ENCODE measurements at regions not wholly inside any gene's neighbourhood (a gene's known extent, or its start where the extent isn't known, plus 50 kb on each side); places are given as distances from the start of the nearest gene placed in this dataset.

DNA sequence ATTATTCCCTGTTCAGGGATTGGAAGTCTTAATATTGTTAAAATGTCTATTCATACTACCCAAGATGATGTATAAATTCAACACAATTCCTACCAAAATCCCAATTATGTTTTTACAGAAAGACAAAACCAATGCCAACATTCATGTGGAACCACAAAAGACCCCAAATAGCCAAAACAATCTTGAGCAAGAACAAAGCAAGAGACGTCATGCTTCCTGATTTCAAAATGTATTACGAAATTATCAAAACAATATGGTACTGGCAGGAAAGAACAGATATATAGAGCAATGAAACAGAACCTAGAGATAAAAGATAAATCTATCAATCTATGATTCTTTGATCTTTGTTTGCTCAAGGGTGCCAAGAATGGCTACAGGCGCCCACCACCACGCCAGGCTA is 237.9 kb downstream of the TAF11L14 start:
- intact Hi-C loops (cut with DNase I), result no loop called here
- no peak for DNase-seq

DNA sequence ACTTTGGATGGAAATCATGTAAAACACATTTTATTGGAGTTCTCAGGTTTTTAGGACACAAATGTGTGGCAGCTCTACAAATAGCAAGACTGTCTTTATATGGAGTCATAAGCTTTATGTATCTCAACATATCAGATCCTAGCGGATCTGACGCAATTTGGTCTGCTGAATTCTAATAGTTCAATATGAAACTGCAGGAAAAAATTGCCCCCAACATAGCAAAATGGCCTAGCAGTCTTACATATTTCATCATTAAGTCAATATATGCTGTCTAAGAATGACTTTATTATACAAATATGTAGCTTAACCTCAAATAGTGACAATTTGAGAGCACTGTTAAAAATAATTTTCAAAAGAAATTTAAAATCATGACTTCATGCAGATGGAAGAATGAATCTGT is 244.3 kb downstream of the TAF11L14 start:
- intact Hi-C loops (cut with DNase I), result no loop called here

DNA sequence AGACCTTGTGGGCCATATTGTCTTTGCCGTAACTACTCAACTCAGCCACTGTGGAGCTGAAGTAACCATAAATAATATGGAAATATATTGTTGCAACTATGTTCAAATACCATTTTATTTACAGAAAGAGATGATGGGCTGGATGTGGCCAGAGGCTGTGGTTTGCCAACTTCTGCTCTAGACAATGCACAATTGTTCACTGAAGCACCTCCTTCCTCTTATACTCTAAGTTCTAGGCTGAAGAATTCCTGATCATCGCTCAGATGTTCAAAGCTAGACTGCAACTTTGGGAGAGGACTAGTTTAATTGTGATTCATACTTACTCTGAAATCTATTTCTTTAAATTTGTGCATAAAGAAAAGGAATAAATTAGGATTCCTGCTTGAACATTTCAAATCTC is 245.0 kb downstream of the TAF11L14 start:
- no peak for DNase-seq
- intact Hi-C loops (cut with DNase I), result no loop called here

More for the DNA sequence above, 244.3 kb downstream of the TAF11L14 start:
- no peak for DNase-seq

DNA sequence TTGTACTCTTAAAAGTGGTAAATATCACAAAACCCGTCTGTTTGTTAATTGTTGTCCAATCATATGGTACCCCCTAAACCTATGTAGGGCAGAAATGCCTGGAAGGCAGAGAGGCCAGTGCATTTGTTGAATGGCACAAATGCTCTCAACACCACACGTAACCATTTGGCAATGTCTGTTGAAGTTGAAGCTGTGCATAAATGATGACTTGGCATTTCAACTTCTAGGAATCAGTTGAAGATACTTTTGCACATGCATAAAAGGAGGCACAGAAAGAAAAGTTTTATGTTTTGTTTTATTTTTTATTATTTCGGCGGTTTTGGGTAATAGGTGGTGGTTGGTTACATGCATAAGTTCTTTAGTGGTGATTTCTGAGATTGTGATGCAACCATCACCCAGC is 246.6 kb downstream of the TAF11L14 start:
- intact Hi-C loops (cut with DNase I), result no loop called here
- DNase-seq, result no peak

DNA sequence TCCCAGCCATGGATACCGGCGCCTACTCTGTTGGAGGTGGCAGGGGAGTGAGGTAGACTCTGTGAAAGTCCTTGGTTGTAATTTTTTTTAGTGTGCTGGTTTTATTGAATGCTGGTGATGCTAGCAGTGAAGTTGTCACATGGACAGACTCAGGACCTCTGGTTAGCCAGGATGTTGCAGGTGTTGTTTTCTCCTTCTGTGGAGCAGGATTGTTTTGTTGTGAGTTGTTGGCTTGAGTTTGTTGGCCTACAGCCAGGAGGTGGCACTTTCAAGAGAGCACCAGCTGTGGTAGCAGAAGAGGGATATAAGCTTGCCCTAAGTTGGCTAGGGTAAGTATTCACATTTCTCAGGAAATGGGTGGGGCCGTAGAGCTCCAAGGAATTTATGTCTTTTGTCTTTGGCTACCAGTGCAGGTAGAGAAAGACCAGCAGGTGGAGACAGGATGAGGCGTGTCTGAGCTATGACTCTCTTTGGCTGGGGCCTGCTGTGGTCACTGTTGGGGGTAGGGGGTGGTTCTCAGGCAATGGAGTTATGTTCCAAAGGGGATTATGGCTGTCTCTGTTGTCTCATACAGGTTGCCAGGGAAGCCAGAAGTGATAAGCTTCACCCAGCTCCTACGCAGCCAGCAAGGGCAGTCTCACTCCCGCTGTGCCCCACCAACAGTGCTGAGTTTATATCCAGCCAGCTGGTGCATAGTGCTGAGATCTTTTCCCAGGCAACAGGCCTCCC is 248.7 kb downstream of the TAF11L14 start:
- intact Hi-C loops (cut with DNase I), result no loop called here
- DNase-seq, result no peak

DNA sequence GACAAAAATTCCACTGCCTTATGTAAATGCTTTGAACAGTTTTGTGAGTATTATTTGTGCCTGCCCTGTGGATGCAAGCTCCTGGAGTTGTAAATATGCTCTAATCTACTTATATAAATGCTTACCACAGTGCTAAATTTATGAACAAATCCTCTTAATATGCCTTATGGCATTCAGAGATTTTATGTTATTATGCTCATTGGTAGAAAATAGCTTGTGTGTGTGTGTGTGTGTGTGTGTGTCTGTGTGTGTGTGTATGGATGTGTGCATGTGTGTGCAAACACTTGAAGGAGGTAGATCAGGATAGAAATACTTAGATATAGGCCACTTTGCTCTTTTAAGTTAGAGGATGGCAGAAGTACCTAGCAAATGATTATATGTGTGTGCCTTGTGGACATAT is 253.9 kb downstream of the TAF11L14 start:
- DNase-seq, result no peak
- intact Hi-C loops (cut with DNase I), result no loop called here

DNA sequence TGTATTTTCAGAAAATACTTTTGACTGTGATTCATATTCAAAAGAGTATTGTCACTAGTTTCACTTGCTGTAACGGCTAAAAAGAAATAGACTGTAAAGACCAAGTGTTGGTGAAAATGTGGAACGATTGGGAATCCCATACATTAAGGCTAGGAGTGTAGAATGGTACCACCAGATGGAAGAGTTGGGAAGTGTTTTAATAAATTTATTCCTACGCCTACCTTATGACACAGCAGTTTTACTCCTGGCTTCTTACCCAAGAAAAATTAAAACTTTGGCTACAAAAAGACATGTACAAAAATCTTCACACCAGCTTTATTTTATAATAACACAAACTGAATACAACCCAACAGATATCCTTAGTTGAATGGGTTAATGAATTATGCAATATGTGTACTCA is 256.2 kb downstream of the TAF11L14 start:
- no peak for DNase-seq
- intact Hi-C loops (cut with DNase I), result no loop called here

DNA sequence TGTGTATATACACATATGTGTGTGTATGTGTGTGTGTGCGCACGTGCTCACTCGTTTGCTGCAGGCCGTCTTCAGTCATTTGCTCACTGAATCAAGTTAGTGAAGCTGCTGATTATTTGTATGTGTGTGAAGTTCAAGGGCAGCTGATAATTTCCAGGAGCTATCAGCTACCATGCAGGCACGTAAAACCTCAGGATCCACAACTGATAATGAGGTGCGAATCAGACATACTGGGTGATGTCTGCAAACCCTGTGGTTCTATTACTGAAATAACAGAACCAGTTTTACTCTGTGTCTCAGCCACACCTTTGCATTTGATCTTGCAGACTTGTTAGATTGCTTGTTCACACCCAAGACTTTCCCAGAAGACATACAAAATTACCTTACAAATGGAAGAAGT is 257.6 kb downstream of the TAF11L14 start:
- intact Hi-C loops (cut with DNase I), result no loop called here
- no peak for DNase-seq

DNA sequence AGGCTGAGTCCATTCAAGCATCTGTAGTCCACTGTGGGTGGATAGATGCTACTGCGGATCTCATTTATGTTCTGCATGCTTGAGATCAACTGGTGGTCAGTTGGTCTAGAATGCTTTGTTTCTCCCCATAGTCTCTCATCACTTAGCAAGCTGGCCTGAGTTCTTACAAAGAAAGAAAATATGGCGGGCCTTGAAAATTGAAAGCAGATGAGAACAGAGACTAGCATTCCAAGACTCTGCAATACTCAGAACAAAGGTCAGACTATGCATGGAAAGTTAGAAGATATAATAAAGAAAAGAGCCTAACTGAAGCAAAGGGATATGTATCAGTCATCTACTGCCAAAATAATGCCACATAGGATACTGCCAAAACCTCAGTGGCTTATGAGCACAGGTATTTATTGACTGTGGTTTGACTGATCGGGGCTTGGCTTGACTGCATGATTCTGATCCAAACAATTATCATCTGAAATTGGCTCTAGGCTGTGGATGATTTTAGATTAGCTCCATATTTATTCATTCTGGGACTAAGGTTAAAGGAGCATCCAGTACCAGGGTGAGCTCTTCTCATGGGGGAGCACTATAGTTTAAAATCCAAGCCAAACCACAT is 258.9 kb downstream of the TAF11L14 start:
- intact Hi-C loops (cut with DNase I), result no loop called here
- no peak for DNase-seq

DNA sequence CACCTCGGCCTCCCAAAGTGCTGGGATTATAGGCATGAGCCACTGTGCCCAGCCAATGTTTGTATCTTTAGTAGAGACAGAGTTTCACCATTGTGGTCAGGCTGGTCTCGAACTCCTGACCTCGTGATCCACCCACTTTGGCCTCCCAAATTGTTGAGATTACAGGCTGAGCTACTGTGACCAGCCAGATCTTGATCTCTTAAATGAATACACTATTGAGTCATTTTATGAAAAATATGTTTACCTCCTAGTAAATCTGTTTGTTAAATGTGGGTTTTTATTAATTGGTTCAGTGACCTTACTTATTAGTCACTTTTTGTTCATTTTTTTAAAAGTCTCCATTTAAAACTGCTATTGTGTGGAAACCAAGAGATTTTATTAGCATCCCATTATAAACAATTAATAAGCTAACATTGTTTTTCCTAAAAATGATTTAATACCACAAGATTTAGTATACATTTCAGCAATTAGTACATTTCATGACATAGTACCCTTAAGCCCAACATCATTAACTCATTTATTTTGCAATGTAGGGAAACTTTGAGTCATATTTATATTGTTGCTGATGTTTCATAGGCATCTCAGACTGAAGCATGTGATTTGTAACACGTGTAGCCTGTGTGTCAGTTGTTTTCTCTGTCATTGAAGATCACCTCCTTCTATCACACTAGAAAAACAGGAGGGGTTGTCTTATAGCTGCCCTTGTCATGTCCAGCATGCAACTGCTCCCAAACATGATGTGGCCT is 261.2 kb downstream of the TAF11L14 start:
- DNase-seq, result no peak
- intact Hi-C loops (cut with DNase I), result no loop called here

DNA sequence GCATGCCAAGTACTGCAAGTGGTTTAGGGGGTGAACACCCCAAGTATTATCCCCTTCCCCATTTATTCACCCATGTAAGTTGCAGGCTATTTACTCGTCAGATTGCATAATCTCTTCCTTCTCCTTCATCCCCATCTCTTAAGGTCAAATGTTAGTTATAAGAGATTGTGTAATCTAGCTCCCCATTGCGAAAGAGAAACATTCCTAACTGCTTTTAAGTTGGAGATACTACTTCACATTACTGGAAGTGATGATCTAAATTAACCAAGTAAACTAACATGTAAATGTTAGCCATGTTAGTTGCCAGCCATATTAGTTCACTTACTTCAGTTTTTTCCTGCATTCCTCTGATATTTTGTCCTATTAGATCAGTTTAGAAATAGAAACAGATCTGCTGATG is 262.3 kb downstream of the TAF11L14 start:
- no peak for DNase-seq
- intact Hi-C loops (cut with DNase I), result no loop called here

DNA sequence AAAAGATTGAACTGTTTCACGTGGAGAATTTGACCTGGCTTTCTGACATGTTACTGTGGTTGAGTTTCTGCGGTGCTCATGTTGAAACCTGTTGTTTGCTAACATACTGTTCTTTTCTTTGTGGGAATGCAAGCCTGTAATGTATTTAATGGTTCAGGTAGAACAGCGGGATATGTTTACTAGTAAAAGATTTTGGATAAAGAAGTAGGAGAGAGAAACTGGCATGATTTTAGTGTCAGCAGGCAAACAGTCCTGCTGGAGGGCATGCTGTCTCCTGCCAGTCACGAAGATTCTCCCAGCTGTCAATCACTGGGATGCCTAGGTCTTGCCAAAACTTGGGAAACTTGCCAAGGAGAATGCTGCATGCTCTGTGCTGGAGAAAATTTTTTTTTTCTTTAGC is 263.5 kb downstream of the TAF11L14 start:
- intact Hi-C loops (cut with DNase I), result no loop called here
- DNase-seq, result no peak

DNA sequence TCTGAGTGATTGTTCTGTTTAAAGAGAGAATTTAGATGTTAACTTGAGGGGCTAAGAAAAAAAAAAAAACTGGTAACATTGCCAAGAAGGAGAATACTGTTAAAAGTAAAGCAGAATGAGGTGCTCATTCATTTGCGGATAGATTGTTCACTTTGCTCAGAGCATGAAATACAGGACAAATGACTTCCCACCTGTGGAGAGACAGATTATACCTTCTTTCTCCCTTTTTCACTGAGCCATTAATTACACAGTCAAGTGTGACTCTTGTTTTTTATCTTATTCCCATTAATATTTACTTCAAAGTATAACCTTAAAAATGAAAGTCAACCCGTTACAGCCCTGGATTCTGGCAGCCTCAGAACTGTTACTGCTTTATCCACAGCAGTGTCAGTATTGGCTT is 264.5 kb downstream of the TAF11L14 start:
- intact Hi-C loops (cut with DNase I), result no loop called here
- no peak for DNase-seq

DNA sequence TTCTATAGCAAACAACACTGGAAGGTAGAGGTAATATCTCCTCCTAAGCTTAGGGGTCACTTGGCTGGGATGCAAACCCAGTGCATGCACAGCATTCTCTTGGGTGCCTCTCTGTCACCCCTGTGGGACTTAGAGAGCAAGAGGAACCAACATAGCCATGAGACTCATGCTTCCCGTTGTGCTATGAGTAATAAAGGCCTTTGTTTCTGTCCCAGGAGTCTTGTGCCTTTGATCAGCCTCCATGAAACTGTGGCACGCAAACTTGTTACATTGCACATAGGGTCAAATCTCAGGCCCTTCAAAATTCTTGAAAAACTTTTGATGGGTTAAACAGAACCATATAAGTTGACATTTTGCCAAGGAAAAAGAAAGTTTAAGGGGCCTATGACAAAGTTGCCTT is 272.8 kb downstream of the TAF11L14 start:
- intact Hi-C loops (cut with DNase I), result no loop called here
- no peak for DNase-seq

DNA sequence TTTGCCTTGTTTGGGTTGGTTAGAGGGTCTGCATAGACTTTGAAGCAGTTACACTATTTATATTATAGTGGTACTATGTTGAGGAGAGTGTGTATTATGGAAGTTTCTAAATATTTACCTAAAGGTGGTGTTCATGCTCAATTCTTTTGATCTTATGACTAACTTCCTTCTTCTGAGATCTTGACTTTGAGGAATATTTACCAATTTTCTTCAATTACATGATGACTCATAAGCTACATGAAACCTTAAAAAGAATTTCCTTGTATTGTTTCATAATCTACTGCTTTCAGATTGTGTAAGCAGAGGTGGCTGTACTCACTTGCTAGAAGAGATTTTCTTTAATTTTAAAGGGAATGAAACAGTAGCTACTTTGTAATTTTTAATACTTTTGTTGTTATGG is 276.1 kb downstream of the TAF11L14 start:
- DNase-seq, result no peak
- intact Hi-C loops (cut with DNase I), result no loop called here

DNA sequence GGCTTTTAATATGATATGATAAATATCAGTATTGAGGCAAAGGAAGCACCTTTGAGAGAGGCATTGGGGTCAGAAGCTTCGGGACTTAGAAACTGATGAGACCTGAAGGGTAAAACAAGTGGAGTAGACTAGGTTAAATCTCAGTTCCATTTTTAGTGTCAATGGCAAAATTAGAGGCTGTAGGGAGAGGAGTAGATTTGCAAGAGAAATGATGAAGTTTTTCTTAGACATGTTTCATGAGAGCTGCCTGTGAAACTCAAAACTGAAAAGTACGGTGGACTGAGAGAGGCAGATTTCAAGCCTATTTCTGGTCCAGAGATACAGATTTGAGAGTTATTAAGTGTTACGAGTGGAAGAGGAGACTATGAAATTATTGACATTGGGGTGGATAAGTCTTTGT is 278.5 kb downstream of the TAF11L14 start:
- DNase-seq, result no peak
- intact Hi-C loops (cut with DNase I), result no loop called here

DNA sequence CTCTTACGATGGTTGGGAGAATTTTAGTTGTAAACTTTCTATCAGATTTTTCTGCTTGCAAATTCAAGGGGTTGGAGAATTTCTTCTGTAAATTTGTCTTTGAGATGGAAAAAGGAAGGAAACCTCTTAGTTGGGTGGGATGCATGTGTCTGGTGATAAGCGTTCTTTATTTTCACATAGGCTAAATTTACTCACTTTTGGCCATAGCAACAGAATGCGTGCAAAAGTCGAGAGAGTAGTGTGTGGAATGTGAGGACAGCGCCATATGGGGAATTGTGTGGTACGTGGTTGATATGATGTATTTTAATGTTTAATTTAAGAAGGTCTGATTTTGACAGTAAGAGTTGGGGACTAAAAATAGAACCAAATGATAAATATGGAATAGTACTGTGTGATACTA is 282.2 kb downstream of the TAF11L14 start:
- intact Hi-C loops (cut with DNase I), result no loop called here
- no peak for DNase-seq

DNA sequence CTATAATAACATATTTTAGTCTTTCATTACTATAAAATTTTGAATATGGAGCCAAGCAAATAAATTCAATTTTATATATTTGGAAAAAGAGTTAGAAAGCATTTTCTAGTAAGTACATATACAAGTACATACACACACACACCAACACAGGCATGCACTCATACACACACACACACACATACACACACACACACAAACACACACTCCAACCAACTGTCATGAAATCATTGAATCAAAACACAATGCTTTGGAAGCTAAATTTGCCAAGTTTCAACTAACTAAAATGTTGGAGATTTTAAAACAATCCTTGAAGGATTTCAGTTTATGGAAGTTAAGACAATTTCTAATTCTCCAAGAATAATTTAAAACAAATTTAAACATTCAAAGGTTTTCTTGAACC is 283.2 kb downstream of the TAF11L14 start:
- intact Hi-C loops (cut with DNase I), result no loop called here
- no peak for DNase-seq

DNA sequence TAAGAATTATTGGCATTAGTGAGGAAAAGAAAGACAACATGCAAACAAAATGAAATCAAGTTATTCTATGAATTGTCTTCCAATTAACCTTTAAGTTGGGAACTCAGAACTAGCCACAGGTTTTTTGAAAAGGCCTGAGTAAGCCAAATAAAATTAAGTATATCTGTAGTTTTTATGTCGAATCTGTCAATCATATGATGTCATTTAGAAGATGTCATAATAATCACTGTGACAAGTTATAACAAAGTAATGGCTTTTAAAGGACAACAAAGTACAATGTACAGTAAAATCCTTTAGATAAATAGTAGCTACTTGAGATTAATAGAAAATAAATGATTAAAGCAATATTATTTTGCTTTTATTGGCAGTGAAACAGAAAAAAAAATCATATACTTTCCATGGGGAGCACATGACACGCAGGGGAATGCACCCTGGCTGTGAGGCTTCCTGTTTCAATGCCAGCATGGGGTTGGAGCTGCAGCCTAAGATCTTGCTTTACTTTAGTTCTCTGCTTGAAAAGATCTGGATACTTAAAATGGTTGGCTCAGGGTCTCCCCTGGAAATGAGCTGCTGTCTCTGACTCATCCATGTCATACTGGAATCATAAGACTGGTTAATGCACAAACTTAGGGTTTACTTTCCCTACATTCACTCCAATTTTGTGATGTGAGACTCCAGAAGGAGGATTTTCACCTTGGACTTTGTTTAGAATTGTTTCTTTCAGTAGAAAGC is 284.3 kb downstream of the TAF11L14 start:
- no peak for DNase-seq
- intact Hi-C loops (cut with DNase I), result no loop called here

DNA sequence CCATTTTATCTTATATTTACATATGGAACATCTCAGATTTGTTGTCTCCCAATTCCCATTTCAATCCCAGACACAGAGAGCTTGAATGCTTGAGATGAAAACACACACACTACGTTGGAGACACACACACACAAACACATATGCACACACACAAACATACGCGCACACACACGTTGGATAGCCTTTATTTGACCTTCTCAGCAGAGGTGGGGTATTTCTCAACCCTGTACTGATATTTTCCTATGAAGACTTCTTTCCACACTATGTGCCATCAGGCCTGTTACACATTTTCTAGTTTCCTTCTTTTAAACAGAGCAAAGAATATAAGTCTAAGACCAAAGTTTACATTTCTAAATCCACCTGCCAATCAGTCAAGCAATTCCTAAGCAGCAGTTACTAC is 291.0 kb downstream of the TAF11L14 start:
- DNase-seq, result no peak
- intact Hi-C loops (cut with DNase I), result no loop called here

Measured in head of caudate nucleus (tissue), 42 donors.